ENCODE measurements at regions not wholly inside any gene's neighbourhood (a gene's known extent, or its start where the extent isn't known, plus 50 kb on each side); places are given as distances from the start of the nearest gene placed in this dataset.
"Not testable (repeated sequence)": the region's sequence is repeated elsewhere in the genome, so short reads cannot be mapped to it uniquely, and the experiment has no call there.

DNA sequence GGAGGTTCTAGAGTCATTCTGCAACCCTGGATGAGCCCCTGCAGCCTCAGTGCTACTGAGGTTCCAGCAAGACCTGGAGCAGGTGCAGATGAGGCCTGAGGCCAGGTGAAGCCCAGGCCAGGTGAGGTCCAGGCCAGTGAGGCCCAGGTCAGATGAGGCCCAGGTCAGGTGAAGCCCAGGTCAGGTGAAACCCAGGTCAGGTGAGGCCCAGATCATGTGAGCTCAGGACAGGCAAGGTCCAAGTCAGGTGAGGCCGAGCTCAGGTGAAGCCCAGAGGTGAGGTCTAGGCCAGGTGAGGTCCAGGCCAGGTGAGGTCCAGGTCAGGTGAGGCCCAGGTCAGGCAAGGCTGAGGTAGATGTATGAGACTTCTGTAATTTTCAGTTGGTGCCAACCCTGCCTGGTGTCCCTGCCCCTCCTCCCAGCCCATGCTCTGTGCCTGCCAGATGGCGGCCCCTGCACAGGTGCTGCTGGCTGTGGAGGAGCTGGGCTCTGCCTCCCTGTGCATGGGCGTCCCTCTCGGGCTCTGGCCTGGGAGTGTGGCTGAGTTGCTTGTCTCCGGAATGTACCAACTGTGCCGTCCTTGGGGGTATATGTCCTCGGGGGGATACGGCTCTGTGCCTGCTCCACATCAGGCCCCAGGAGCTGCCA lies 388.5 kb downstream of the TMEM121 start:
- DNase-seq (ENCODE audit: low read depth) = no peak
- H3K4me3 ChIP-seq (ENCODE audit: low read depth, low read length) = 0 out of 2 replicates have a peak overlapping the region, but pooled peaks have one; percentile 7
- TF ChIP-seq CTCF (IDR thresholded peaks at IDR 0.05; ENCODE audit: control insufficient read depth, extremely low read depth, insufficient read depth) = no peak

DNA sequence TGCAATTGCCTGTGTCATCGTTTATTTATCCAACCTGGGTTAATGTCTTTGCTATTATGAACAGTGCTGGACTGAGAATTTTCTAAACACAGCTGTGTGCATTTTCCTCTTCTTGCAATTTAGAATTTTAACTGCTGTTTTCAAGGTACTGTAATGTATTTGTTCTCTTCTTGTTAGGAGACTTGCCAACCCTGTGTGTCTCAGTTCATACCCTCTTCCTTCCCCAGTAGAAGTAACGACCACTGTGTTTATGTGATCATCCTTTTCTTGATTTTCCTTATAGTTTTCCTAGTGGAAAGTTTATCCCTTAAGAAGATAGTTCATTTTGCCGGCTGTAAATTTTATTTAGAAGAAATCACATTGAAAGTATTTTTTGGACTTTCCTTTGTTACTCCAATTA lies 389.2 kb downstream of the TMEM121 start:
- not testable (repeated sequence) for DNase-seq (ENCODE audit: low read depth)

GRCh38 chr14:105917136-105917932 lies 391.0 kb downstream of the TMEM121 start:
- not testable (repeated sequence) for DNase-seq (ENCODE audit: low read depth); H3K4me3 ChIP-seq (ENCODE audit: low read depth, low read length)

More for the DNA sequence above, 389.2 kb downstream of the TMEM121 start:
- H3K4me3 ChIP-seq (ENCODE audit: low read depth, low read length) = not testable (repeated sequence)

DNA sequence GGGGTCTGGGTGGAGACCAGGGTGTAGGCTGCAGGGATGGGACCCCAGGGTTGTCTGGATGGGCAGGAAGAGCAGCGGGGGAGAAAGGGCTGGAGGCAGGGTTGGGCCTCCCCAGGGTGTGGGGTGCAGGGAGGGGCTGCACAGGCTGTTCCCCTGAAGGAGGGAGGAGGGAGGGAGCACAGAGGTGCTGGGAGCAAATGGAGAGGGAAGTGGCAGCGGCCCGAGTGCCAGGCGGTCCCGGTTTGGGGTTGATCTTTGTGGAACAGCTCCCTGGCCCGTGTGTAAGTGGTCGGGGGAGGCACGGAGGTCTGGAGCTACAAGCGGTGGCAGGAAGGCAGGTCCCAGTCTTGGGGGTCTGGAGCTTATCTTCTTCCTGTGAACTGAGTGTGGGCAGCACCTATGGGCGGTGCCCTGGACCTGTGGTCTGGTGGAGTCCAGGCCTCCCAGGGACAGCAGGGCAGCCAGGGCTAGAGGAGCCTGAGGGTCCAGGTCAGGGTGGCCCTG lies 391.6 kb downstream of the TMEM121 start:
- TF ChIP-seq CTCF (IDR thresholded peaks at IDR 0.05; ENCODE audit: control insufficient read depth, extremely low read depth, insufficient read depth) = no peak
- no peak overlapping the region for H3K4me3 ChIP-seq (ENCODE audit: low read depth, low read length)
- DNase-seq (ENCODE audit: low read depth) = no peak

GRCh38 chr14:105918496-105919262 lies 392.3 kb downstream of the TMEM121 start:
- TF ChIP-seq CTCF (IDR thresholded peaks at IDR 0.05; ENCODE audit: control insufficient read depth, extremely low read depth, insufficient read depth) = no peak
- DNase-seq (ENCODE audit: low read depth) = no peak
- no peak overlapping the region for H3K4me3 ChIP-seq (ENCODE audit: low read depth, low read length)

DNA sequence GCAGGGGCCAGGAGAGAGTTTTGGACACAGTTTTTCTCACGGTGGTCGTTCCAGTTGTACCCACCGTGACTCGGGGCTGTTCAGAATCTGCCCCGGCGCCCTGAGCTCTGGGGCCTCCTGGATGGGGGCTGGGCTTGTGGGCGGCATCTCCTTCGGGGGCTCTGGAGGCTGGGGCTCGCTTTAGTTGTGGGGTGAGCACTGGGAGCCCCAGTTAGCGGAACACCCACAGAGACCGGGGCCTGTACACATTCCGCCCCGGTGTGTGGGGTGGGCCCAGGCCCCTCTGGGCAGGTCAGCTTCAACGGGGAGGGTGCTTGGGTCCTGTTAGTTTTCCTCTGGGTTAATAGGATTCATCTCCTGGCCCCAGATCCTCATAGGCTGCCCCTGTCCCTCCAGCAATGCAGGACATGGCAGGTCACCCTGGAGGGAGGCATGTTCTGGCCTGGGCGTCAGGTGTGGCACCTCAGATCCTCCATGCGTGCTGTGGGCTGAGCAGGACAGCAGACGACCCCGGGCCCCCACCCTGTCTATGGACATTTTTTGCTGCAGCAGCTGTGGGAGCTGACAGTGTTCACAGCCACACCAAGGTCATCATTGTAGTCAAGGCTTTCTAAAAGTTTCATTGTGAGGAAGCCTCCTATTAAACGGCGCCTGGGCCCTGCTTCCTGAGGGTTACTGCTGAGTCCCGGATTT lies 393.2 kb downstream of the TMEM121 start:
- TF ChIP-seq CTCF (IDR thresholded peaks at IDR 0.05; ENCODE audit: control insufficient read depth, extremely low read depth, insufficient read depth) = no peak
- no peak overlapping the region for H3K4me3 ChIP-seq (ENCODE audit: low read depth, low read length)
- no peak for DNase-seq (ENCODE audit: low read depth)

DNA sequence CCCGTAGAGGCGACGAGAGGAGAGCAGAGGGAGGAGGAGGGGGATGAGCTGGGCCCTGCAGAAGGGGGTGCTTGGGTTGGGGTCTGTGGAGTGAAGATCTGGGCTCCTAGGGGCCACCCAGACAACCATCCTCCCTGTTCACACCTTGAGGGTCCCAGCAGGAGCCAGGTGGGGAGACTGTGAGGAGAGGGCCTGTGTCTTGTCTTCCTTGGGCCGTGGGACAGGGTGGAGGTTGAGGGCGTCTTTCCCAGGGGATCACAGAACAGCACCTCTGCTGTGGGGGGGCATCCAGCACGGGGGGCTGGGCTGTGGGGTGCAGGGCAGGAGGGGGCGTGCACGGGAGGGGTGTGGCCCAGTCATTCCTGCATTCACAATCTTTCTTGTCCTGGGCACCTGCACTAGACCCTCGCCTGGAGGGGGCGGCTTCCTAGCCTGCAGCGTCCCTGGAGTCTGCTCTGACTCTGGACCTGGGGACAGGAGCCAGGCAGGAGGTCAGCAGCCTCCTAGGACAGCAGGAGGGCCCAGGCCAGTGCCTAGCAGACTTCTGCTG lies 393.8 kb downstream of the TMEM121 start:
- H3K4me3 ChIP-seq (ENCODE audit: low read depth, low read length); DNase-seq (ENCODE audit: low read depth): not testable (repeated sequence)

- not testable (repeated sequence) for DNase-seq (ENCODE audit: low read depth); H3K4me3 ChIP-seq (ENCODE audit: low read depth, low read length)
These were observed 394.7 kb downstream of the TMEM121 start for GRCh38 chr14:105920803-105921755.

GRCh38 chr14:105921781-105922180 lies 395.4 kb downstream of the TMEM121 start:
- not testable (repeated sequence) for H3K4me3 ChIP-seq (ENCODE audit: low read depth, low read length); DNase-seq (ENCODE audit: low read depth)

GRCh38 chr14:105923520-105924191 lies 397.3 kb downstream of the TMEM121 start:
- DNase-seq (ENCODE audit: low read depth); H3K4me3 ChIP-seq (ENCODE audit: low read depth, low read length): not testable (repeated sequence)
